ENCODE measurements at regions not wholly inside any gene's neighbourhood (a gene's known extent, or its start where the extent isn't known, plus 50 kb on each side); places are given as distances from the start of the nearest gene placed in this dataset.

DNA sequence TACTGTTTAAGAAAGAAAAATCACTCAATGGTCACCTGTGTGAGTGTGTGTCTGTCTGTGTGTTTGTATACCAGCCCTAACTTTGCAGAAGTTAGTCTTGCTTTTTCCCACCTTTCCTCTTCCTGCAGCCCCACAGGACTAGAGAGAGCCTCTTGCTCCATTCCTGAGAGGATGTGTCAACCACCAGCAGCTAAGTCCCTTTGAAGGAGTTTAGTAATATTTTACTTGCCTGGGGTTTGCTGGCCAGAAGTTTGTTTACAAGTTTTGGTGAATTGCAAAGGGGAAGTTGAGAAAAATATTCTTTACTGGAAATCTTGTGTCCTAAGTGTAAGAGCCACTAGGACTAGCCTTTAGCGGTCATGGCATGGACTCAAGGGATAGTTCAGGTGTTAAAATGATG is 316.2 kb downstream of the BRINP1 start:
- CTCF ChIA-PET: no interaction called here
- DNase-seq (ENCODE audit: low read depth, low spot score): no peak

DNA sequence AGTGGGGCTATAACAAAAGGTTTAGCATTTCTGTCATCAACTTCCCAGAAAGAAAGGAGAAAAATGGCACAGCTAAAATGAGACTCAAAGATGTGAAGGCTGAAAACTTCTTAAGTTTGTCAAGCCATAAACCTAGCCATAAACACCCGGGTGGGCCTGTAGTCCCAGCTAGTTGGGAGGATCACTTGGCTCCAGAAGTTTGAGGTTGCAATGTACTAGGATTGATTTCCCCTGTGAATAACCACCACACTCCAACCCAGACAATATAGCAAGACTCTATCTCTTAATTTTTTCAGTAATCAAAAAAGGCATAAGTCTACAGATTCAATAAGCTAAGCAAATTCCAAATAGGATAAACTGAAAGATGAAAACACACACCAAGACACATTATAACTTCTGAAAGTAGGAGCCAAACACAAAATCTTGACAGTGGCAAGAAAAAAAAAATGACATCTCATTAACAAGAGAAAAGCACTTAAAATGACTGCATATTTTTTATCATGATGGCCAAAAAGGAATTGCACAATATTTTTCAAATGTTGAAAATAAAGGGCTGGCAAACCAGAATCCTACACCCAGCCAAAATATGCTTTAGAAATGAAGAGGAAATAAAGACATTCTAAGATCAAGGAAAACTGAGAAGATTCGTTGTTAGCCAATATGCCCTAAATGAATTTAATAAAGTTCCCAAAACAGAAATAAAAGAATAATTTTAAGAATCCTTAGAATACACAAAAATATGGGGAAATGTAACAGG is 308.4 kb downstream of the BRINP1 start:
- ChIA-PET POLR2A (no interaction called here), CTCF (no interaction called here)
- DNase-seq (ENCODE audit: low read depth, low spot score): no peak
- no peak overlapping the region for H3K27ac ChIP-seq (ENCODE audit: low read depth, low read length)
- TF ChIP-seq, protein P1, sequence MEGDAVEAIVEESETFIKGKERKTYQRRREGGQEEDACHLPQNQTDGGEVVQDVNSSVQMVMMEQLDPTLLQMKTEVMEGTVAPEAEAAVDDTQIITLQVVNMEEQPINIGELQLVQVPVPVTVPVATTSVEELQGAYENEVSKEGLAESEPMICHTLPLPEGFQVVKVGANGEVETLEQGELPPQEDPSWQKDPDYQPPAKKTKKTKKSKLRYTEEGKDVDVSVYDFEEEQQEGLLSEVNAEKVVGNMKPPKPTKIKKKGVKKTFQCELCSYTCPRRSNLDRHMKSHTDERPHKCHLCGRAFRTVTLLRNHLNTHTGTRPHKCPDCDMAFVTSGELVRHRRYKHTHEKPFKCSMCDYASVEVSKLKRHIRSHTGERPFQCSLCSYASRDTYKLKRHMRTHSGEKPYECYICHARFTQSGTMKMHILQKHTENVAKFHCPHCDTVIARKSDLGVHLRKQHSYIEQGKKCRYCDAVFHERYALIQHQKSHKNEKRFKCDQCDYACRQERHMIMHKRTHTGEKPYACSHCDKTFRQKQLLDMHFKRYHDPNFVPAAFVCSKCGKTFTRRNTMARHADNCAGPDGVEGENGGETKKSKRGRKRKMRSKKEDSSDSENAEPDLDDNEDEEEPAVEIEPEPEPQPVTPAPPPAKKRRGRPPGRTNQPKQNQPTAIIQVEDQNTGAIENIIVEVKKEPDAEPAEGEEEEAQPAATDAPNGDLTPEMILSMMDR (IDR thresholded peaks at IDR 0.05; ENCODE audit: low read depth, low read length): no peak
- no peak overlapping the region for H3K4me3 ChIP-seq (ENCODE audit: low read depth, low read length)
- peaks cover 7% of the 10 kb centered on the region; the same call in 1 of the 2 replicates for H3K9me3 ChIP-seq (ENCODE audit: control insufficient read depth, insufficient read depth, low read length)
- H3K27me3 ChIP-seq (ENCODE audit: control insufficient read depth, insufficient read depth, low read length): no peaks in the 10 kb centered on the region

More for the DNA sequence above, 316.2 kb downstream of the BRINP1 start:
- H3K27me3 ChIP-seq (ENCODE audit: control insufficient read depth, insufficient read depth, low read length): no peaks in the 10 kb centered on the region
- POLR2A ChIA-PET: no interaction called here
- H3K4me3 ChIP-seq (ENCODE audit: low read depth, low read length): no peak overlapping the region
- TF ChIP-seq, protein P1 (IDR thresholded peaks at IDR 0.05; ENCODE audit: low read depth, low read length): no peak
- peaks cover 4% of the 10 kb centered on the region; the same call in 1 of the 2 replicates for H3K9me3 ChIP-seq (ENCODE audit: control insufficient read depth, insufficient read depth, low read length)
- H3K27ac ChIP-seq (ENCODE audit: low read depth, low read length): no peak overlapping the region

DNA sequence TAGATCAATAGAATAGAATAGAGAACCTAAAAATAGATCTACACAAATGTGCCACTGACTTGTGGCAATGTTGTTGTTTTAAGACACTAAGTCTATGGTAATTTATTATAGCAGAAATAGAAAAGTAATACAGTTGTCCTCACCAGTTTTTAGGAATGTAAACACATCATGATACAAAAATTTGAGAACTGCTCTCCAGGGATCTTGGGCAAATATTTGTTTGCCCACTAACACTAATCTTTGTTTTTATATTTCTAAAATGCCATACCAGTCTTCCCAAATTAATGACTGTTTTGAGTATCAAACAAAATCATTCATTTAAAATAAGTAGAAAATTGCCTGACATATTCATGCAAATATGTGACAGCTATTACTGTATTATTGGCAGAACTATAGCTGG is 297.6 kb downstream of the BRINP1 start:
- no peak overlapping the region for H3K4me3 ChIP-seq (ENCODE audit: low read depth, low read length)
- H3K27ac ChIP-seq (ENCODE audit: low read depth, low read length): no peak overlapping the region
- POLR2A ChIA-PET: no interaction called here
- H3K27me3 ChIP-seq (ENCODE audit: control insufficient read depth, insufficient read depth, low read length): no peaks in the 10 kb centered on the region
- H3K9me3 ChIP-seq (ENCODE audit: control insufficient read depth, insufficient read depth, low read length): peaks cover 11% of the 10 kb centered on the region
- DNase-seq (ENCODE audit: low read depth, low spot score): no peak
- TF ChIP-seq, protein P1 (IDR thresholded peaks at IDR 0.05; ENCODE audit: low read depth, low read length): no peak
- CTCF ChIA-PET: no interaction called here

DNA sequence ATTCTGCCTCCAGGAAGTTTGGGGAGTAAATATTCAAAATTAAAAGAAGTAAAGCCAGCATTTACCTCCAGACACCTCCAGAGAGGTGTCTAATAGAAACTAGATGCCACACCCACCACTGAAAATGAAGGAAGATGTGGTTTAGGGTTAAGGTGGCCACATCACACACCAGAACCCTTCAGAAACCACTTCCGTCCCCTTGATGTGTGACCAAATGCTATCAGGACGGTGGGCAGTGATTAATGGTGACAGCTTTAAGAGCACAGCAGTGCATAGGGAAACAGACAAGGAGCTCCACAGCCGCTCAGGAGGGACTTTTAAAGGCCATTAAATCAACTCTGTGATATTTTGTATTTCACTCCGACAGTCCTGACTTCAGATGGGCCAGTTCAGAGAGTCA is 295.2 kb downstream of the BRINP1 start:
- Histone ChIP-seq H3K27me3 (ENCODE audit: control insufficient read depth, insufficient read depth, low read length) (no peaks in the 10 kb centered on the region), H3K27ac (ENCODE audit: low read depth, low read length) (no peak overlapping the region), H3K9me3 (ENCODE audit: control insufficient read depth, insufficient read depth, low read length) (peaks cover 12% of the 10 kb centered on the region), H3K4me3 (ENCODE audit: low read depth, low read length) (no peak overlapping the region)
- ChIA-PET CTCF (no interaction called here), POLR2A (no interaction called here)
- TF ChIP-seq, protein P1 (IDR thresholded peaks at IDR 0.05; ENCODE audit: low read depth, low read length): no peak
- no peak for DNase-seq (ENCODE audit: low read depth, low spot score)

DNA sequence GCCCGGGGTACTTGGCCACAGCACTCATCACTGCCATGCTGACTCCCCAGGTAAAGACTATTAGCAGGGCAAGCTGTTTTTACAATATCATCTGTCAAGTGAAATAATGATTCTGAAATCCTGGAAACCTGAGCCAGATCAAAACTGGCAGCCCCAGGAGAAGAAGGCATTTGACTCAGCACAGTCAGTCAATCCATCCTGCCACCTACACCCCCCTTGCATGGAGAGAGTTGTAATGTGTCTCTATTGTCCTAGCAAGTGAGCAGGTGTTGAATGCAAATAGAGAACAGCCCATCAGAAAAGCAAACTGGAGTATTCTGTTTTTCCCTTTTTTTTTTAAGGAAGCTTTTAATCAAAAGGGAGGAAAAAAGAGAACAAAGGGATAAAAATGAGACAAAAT is 291.2 kb downstream of the BRINP1 start:
- DNase-seq (ENCODE audit: low read depth, low spot score): no peak
- Histone ChIP-seq H3K27me3 (ENCODE audit: control insufficient read depth, insufficient read depth, low read length) (no peaks in the 10 kb centered on the region), H3K9me3 (ENCODE audit: control insufficient read depth, insufficient read depth, low read length) (peaks cover 9% of the 10 kb centered on the region), H3K4me3 (ENCODE audit: low read depth, low read length) (no peak overlapping the region), H3K27ac (ENCODE audit: low read depth, low read length) (no peak overlapping the region)
- ChIA-PET CTCF (no interaction called here), POLR2A (no interaction called here)
- TF ChIP-seq, protein P1 (IDR thresholded peaks at IDR 0.05; ENCODE audit: low read depth, low read length): no peak
